Smooth muscle cell of the brain vasculature (primary cell): ENCODE measurements at regions not wholly inside any gene's neighbourhood (a gene's known extent, or its start where the extent isn't known, plus 50 kb on each side); places are given as distances from the start of the nearest gene placed in this dataset.

Experiments
- DNase-seq: peaks from one replicate; pipeline ENCODE4 v3.0.0-alpha.2; 2012; ENCODE audit warnings: low read depth, low spot score

GRCh38 chr6:92538275-92538674 lies 881.1 kb downstream of the EPHA7 start:
- DNase-seq, result no peak

GRCh38 chr6:92534109-92534508 lies 885.2 kb downstream of the EPHA7 start:
- no peak for DNase-seq

GRCh38 chr6:92522589-92522988 lies 896.8 kb downstream of the EPHA7 start:
- DNase-seq, result no peak

GRCh38 chr6:92521553-92521952 lies 897.8 kb downstream of the EPHA7 start:
- no peak for DNase-seq

DNA sequence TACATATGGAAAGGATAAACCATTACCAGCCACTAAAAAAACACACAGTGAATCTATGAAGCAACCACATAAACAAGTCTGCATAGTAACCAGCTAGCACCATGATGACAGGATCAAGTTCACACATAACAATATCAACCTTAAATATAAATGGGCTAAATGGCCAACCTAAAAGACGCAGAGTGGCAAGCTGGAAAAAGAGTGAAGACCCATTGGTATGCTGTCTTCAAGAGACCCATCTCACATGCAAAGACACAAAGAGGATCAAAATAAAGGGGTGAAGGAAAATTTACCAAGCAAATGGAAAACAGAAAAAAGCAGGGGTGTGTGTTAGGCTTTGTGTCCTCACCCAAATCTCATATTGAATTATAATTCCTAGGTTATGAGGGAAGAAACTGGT lies 909.2 kb downstream of the EPHA7 start:
- no peak for DNase-seq

GRCh38 chr6:92507552-92507951 lies 911.8 kb downstream of the EPHA7 start:
- no peak for DNase-seq

GRCh38 chr6:92504509-92504908 lies 914.9 kb downstream of the EPHA7 start:
- no peak for DNase-seq

GRCh38 chr6:92497281-92497680 lies 922.1 kb downstream of the EPHA7 start:
- DNase-seq, result no peak

DNA sequence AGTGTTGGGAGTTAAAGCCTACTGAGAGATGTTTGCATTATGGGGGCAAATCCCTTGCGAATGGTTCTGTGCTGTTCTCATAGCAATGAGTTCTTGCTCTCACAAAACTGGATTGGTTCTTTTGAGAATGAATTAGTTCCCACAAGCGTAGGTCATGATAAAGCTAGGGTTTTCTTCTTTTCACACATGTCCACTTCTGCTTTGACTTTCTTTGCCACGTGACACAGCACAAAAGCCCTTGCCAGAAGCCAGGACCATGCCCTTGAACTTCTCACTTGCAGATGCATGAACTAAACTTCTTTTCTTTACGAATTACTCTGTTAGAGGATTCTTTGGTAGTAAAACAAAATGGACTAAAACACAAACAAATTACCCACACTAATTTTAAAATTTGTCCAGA lies 922.8 kb downstream of the EPHA7 start:
- no peak for DNase-seq

DNA sequence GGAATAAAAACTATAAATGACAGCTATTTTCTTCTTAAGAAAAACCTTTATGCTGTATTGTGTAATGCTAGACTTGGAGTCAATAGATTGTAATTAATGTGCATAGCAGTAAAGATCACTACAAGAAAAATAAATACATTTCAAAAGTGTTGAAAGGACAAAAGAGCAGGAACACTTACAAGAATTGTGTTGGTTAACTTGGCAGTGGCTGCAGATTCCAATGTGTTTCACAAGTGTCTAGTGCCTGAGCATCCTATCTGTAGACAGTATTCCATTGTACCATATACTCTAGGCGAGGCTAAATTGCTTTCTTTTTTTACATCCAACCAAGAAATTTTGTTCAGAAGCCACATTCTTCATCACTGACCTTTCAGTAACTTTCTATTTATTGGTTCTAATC lies 924.1 kb downstream of the EPHA7 start:
- no peak for DNase-seq

DNA sequence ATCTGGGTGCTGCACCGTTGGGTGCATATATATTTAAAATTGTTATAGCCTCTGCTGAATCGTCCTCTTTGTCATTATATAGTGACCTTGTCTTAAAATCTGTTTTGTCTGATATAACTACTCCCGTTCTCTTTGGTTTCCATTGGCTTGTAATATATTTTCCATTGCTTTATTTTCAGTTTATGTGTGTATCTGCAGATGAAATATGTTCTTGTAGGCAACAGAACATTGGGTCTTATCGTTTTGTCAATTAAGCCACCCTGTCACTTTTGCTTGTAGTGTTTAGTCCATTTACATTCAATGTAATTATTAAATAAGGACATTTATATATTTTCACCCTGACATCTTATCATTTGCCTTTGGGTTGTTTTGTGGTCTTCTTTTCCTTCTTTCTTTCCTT lies 933.9 kb downstream of the EPHA7 start:
- DNase-seq, result no peak

- no peak for DNase-seq
Observed at GRCh38 chr6:92479831-92480230, 939.5 kb downstream of the EPHA7 start.

- no peak for DNase-seq
Observed at GRCh38 chr6:92473056-92473455, 946.3 kb downstream of the EPHA7 start.

DNA sequence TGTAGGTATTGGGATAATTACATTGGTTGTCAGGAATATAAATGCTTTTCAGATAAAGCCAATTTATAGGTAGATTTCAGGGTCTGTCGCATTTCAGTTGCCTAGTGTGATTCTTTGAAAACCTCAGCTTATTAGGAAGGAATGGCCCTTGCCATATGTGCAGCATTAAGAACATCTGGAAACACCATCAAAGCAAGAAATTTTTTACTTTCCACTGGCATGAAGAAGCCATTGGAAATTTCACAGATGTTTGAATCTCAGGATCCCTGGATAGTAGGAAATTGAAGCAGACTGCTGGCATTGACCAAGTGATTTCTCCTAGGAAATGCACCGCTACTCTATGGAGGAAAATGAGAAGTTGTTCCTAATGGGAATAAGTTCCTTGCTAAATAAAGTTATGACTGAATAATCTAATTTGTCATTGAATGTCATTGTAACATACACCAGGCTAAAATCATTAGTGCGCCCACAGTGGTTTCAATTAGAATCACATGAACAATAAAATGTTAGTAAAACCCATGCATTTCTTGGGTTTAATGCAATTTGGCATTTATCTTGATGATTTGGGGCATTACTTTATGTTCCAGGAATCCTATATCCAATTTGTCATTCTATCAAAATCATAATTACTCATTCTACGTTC lies 950.1 kb downstream of the EPHA7 start:
- no peak for DNase-seq

DNA sequence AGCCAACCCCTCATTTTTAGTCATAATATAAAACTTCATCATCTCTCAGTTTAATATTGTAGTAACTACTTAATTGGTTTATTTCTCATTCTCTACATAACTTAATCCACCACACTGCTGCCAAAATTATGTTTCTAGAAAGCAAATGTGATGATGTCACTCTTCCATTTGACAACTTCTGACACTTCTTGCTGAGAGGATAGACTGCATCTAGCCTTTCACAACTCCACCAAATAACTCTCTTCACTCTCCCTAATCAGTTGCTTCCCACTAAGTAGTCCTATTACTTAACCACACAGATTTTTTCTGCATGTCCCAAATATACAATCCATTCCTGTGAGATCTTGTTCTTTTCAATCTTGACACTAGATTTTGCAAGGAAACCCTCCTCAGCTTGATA lies 951.3 kb downstream of the EPHA7 start:
- DNase-seq, result no peak

DNA sequence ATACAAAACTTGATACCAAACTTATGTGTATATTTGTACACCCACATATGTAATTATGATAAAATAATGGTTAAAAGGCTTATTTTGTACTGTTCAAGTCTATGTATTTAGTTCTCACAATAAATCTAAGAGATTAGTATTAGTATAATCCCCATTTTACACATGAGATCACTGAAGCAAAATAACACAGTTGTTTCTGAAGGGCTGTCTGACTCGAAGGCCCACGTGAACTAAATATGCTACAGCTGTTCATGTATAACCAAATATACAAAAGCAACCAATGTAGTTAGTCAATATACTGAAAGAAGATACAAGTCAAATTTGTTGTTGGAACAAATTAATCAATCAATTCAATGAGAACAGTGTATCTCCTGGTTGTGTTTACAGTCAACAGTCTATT lies 959.2 kb downstream of the EPHA7 start:
- DNase-seq, result no peak

DNA sequence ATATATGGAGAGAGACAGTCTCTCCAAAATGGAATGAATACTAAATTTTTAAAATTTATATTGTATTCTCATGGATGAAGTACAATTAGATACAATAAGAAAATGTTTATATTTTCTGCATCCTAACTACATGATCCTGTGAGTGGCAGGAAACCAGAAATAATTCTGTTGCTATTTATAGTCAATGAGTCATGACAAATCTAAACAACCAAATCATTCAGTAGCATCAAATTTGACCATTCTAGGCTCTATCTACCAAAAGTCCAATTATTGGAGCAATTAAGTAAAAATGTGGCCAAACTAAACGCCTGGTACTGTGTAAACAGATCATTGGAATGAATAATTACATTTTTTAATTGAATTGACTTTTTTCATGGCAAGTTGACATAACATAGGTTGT lies 959.8 kb downstream of the EPHA7 start:
- DNase-seq, result no peak

- DNase-seq, result no peak
Observed at GRCh38 chr6:92446052-92446451, 973.3 kb downstream of the EPHA7 start.

- DNase-seq, result no peak
Observed at GRCh38 chr6:92433911-92434310, 985.4 kb downstream of the EPHA7 start.

DNA sequence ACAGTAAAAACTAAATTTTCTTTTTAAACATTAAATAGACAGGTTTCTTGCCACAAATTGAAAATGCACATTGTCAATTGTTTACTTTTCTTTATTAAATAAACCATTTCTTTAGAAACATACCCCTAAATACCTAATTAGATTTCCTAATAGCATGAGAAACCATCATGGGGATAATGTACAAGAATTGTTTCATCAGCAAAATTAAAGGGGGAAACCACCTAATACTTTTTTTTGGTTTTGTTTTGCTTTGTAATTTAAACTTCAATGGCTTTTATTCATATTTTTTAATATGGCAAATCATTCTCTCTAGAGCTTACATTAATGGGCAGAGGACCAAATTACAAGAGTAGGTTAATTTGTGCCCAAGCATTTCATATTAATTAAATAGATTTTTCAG lies 987.9 kb downstream of the EPHA7 start:
- DNase-seq, result no peak

DNA sequence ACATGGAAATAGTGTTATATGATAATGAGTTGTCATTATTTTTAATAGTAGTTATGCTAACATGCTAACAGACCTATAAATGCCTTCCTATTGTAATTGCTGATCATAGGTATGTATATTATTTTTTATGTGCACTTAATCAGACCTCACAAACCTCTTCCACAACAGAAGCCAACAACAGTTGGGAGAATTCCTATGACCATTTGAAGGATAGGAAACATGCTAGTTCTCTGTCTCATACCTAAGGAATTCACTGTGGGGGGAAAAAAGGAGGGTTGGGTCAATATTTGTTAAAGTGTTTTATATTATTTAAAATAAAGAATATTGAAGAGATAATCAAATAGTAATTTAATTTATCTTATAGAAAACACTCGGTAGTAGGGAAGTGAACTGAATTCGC lies 990.9 kb downstream of the EPHA7 start:
- no peak for DNase-seq

- no peak for DNase-seq
Observed at GRCh38 chr6:92427453-92427852, 991.9 kb downstream of the EPHA7 start.

GRCh38 chr6:92415656-92416055 lies 1003.7 kb downstream of the EPHA7 start:
- no peak for DNase-seq

GRCh38 chr6:92408350-92408749 lies 1011.0 kb downstream of the EPHA7 start:
- DNase-seq, result no peak
